ENCODE measurements at regions not wholly inside any gene's neighbourhood (a gene's known extent, or its start where the extent isn't known, plus 50 kb on each side); places are given as distances from the start of the nearest gene placed in this dataset.

- intact Hi-C loops (cut with DNase I, micrococcal nuclease), result no loop called here
- H3K4me1 ChIP-seq (ENCODE audit: low read depth), result no peaks in the 10 kb centered on the region
- TF ChIP-seq CTCF (IDR thresholded peaks at IDR 0.05), result no peak
- no peaks in the 10 kb centered on the region for H3K9me3 ChIP-seq
- no peak overlapping the region for H3K4me3 ChIP-seq
- no peaks in the 10 kb centered on the region for H3K36me3 ChIP-seq (ENCODE audit: low read depth)
- ATAC-seq, result peak; percentile 89
- peak in 2 of 3 donors; percentile 44 to 52 for DNase-seq
These were observed 65.4 kb downstream of the DACT1 start for GRCh38 chr14:58703161-58703506.

DNA sequence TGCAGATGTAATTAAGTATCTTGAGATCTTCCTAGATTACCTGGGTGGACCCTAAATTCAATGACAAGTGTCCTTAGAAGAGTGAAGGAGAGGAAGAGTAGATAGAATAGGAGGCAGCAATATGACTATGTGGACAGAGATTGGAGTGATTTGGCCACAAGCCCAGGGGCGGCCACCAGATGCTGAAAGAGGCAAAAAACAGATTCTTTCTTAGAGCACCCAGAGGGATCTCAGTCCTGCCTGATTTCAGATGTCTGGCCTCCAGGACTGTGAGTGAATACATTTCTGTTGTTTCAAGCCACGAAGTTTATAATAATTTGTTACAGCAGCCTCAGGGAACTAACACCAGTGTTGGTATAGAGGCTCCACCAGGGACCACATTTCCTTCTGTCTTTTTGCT lies 67.3 kb downstream of the DACT1 start:
- TF ChIP-seq CTCF (IDR thresholded peaks at IDR 0.05), result no peak
- no peaks in the 10 kb centered on the region for H3K36me3 ChIP-seq (ENCODE audit: low read depth)
- intact Hi-C loops (cut with DNase I, micrococcal nuclease), result no loop called here
- DNase-seq (no peak), ATAC-seq (no peak)
- no peaks in the 10 kb centered on the region for H3K4me1 ChIP-seq (ENCODE audit: low read depth)
- no peaks in the 10 kb centered on the region for H3K9me3 ChIP-seq
- H3K4me3 ChIP-seq, result no peak overlapping the region

GRCh38 chr14:58707949-58708348 lies 70.2 kb downstream of the DACT1 start:
- Histone ChIP-seq H3K4me3 (no peak overlapping the region), H3K4me1 (ENCODE audit: low read depth) (no peaks in the 10 kb centered on the region), H3K36me3 (ENCODE audit: low read depth) (no peaks in the 10 kb centered on the region), H3K9me3 (no peaks in the 10 kb centered on the region)
- ATAC-seq (no peak), DNase-seq (no peak)
- intact Hi-C loops (cut with DNase I, micrococcal nuclease), result no loop called here
- no peak for TF ChIP-seq CTCF (IDR thresholded peaks at IDR 0.05)

DNA sequence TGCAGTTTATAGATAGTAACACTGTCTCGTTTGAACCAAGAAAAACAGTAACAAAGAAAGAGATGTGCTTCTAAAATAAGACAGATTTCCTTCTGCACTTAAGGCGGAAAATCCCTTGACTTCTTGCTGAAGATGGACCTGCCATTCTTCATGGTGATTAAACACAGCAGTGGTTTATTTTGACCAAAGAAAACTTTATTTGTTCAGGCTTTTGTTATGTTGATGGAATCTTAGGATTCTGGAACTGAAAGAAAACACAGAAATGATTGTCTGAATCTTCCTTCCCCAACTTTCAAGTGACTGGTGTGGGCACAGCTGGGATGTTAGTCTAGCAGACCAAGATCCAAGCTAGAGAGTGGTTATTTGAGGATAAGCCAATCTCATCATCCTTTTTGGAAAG lies 72.2 kb downstream of the DACT1 start:
- intact Hi-C loops (cut with DNase I, micrococcal nuclease), result no loop called here
- Histone ChIP-seq H3K4me1 (ENCODE audit: low read depth) (no peaks in the 10 kb centered on the region), H3K4me3 (no peak overlapping the region), H3K36me3 (ENCODE audit: low read depth) (no peaks in the 10 kb centered on the region), H3K9me3 (no peaks in the 10 kb centered on the region)
- ATAC-seq, result no peak
- TF ChIP-seq CTCF (IDR thresholded peaks at IDR 0.05), result no peak
- DNase-seq, result no peak

DNA sequence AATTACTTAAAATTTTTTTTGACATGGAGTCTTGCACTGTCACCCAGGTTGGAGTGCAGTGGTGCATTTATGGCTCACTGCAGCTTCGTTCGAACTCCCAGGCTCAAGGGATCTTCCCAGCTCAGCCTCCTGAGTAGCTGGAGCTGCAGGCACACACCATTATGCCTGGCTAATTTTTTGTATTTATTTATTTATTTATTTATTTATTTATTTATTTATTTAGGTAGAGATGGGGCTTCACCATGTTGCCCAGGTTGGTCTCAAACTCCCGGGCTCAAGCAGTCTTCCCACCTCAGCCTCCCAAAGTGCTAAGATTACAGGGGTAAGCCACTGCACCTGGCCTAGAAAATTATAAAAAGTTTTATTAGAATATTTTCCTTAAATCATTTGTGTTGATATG lies 73.6 kb downstream of the DACT1 start:
- DNase-seq (no peak), ATAC-seq (no peak)
- intact Hi-C loops (cut with DNase I, micrococcal nuclease), result no loop called here
- Histone ChIP-seq H3K4me3 (no peak overlapping the region), H3K9me3 (no peaks in the 10 kb centered on the region), H3K36me3 (ENCODE audit: low read depth) (no peaks in the 10 kb centered on the region), H3K4me1 (ENCODE audit: low read depth) (no peaks in the 10 kb centered on the region)
- no peak for TF ChIP-seq CTCF (IDR thresholded peaks at IDR 0.05)

- H3K9me3 ChIP-seq, result no peaks in the 10 kb centered on the region
- TF ChIP-seq CTCF (IDR thresholded peaks at IDR 0.05), result no peak
- no peak overlapping the region for H3K4me3 ChIP-seq
- intact Hi-C loops (cut with DNase I, micrococcal nuclease), result no loop called here
- no peak for ATAC-seq
- no peaks in the 10 kb centered on the region for H3K36me3 ChIP-seq (ENCODE audit: low read depth)
- no peaks in the 10 kb centered on the region for H3K4me1 ChIP-seq (ENCODE audit: low read depth)
- DNase-seq, result no peak
These were observed 74.6 kb downstream of the DACT1 start for GRCh38 chr14:58712357-58712756.

Measured in mucosa of descending colon (tissue), 3 donors.